Activated naive CD4-positive, alpha-beta T cell treated with anti-CD3 and anti-CD28 coated beads, Interleukin-2, amount 50 U/mL, for 72 hours (primary cell): ENCODE measurements at regions not wholly inside any gene's neighbourhood (a gene's known extent, or its start where the extent isn't known, plus 50 kb on each side); places are given as distances from the start of the nearest gene placed in this dataset.
A peak's percentile ranks its signal among the peaks of the same experiment; 100 is the strongest.
"Not testable (repeated sequence)": the region's sequence is repeated elsewhere in the genome, so short reads cannot be mapped to it uniquely, and the experiment has no call there.

ENCODE experiments used
- ATAC-seq, 2 donors: fragments of 150-1000 bp; cut with Tn5 transposase; 2 replicates each; pipeline ENCODE4 v1.10.0; 2021; ENCODE audit warnings: mild to moderate bottlenecking in 2 of 2, moderate library complexity in 2 of 2
- DNase-seq, 2 donors: peaks; one replicate each; pipeline ENCODE4 v3.0.0; 2021 to 2022; ENCODE audit warnings: low spot score in 2 of 2
- H3K27ac Mint-ChIP-seq, 2 donors: one replicate each; pipeline ENCODE4 v1.8.0; 2022; ENCODE audit warnings: mild to moderate bottlenecking in 2 of 2, mixed read lengths in 2 of 2
- H3K36me3 Mint-ChIP-seq, 2 donors: one replicate each; pipeline ENCODE4 v1.8.0; 2022; ENCODE audit warnings: mixed read lengths in 2 of 2
- H3K9me3 Mint-ChIP-seq, 2 donors: one replicate each; pipeline ENCODE4 v1.8.0; 2022; ENCODE audit warnings: mixed read lengths in 2 of 2

GRCh38 chr2:236919209-236919608 is 166.5 kb upstream of the COPS8 start:
- H3K27ac Mint-ChIP-seq: no peak overlapping the region
- DNase-seq (no peak), ATAC-seq (no peak)
- H3K36me3 Mint-ChIP-seq: no peaks in the 10 kb centered on the region
- no peaks in the 10 kb centered on the region for H3K9me3 Mint-ChIP-seq

DNA sequence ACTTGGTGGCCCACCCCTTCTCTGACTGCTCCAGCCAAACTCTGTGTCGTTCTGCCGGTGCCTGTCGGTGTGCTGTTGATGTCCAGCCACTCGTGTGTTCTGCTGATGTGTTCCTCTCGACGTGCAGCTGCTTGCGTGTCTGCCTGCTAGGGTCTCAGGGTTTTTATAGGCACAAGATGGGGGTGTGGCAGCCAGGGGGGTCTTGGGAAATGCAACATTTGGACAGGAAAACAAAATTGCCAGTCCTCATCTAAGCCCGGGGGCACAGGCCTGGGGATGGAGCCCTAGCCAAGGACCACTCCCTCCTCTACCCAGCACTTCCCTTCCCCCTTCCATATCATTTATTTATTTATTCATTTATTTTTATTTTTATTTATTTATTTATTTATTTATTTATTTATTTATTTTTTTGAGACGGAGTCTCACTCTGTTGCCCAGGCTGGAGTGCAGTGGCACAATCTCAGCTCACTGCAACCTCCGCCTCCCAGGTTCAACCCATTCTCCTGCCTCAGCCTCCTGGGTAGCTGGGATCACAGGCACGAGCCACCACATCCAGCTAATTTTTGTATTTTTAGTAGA is 165.8 kb upstream of the COPS8 start:
- ATAC-seq, H3K36me3 Mint-ChIP-seq, H3K9me3 Mint-ChIP-seq, H3K27ac Mint-ChIP-seq, DNase-seq: not testable (repeated sequence)

DNA sequence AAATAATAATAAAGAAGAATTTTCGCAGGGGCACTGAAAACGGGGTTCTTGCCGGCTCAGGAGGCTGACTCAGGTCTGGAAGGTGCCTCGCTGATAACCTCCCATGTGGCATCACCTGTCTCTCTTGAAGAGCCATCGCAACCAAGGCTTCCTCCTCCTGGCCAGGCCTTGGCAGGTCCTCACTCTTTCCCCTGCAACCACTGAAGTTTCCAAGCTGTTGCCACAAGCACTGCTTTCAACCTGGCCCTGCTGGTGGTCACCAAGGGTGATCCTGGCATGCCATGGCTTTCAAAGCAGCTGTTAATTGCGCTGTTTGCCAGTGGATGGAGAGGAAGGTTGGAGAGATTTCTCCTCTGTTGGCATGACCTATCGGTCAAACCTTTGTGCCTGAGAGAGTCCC is 163.6 kb upstream of the COPS8 start:
- no peak for DNase-seq
- Mint-ChIP-seq H3K36me3 (no peaks in the 10 kb centered on the region), H3K9me3 (no peaks in the 10 kb centered on the region), H3K27ac (no peak overlapping the region)
- no peak for ATAC-seq

DNA sequence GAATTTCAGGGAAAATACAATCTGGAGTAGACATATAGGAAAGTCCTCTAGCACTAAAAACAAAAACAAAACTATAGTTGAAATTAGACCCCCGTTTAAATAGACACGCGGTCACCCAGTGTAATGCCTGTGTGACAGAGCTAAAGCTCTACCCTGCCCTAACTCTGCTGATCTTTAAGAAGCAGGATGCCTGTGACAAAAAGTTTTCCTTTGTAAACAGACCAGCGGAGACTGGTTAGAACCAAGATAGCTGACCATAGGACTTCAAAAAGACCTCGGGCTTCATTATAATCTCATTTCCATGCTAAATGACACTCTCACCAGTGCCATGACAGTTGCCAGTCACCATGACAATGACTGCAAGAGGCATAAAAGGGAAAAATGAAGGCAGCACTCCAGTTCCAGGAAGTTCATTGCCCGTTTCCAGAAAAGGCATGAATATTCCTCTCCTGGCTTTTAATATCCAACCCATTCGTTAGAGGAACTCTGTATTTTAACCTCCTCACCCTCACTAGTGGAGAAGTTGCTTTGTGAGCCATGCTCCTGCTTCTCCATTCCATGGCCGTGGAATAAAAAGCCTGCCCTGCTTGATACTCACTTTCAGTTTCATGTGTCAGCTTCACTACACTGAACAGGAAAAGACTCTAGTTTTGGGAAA is 157.2 kb upstream of the COPS8 start:
- no peaks in the 10 kb centered on the region for H3K9me3 Mint-ChIP-seq
- H3K36me3 Mint-ChIP-seq: no peaks in the 10 kb centered on the region
- no peak for DNase-seq
- H3K27ac Mint-ChIP-seq: no peak overlapping the region
- peak in 1 of 2 donors; percentile 36 for ATAC-seq

- no peaks in the 10 kb centered on the region for H3K36me3 Mint-ChIP-seq
- DNase-seq: no peak
- no peaks in the 10 kb centered on the region for H3K9me3 Mint-ChIP-seq
- peak overlapping the region in 1 of 2 donors; percentile 78 for H3K27ac Mint-ChIP-seq
- no peak for ATAC-seq
These were observed 152.8 kb upstream of the COPS8 start for GRCh38 chr2:236932831-236933361.

- no peak for ATAC-seq
- Mint-ChIP-seq H3K27ac (no peak overlapping the region), H3K36me3 (no peaks in the 10 kb centered on the region), H3K9me3 (no peaks in the 10 kb centered on the region)
- no peak for DNase-seq
These were observed 151.5 kb upstream of the COPS8 start for GRCh38 chr2:236934166-236934565.

- Mint-ChIP-seq H3K36me3 (no peaks in the 10 kb centered on the region), H3K9me3 (no peaks in the 10 kb centered on the region), H3K27ac (no peak overlapping the region)
- no peak for ATAC-seq
- DNase-seq: no peak
These were observed 151.0 kb upstream of the COPS8 start for GRCh38 chr2:236934656-236935055.

- no peak for ATAC-seq
- DNase-seq: no peak
- H3K36me3 Mint-ChIP-seq: no peaks in the 10 kb centered on the region
- no peaks in the 10 kb centered on the region for H3K9me3 Mint-ChIP-seq
- no peak overlapping the region for H3K27ac Mint-ChIP-seq
These were observed 150.6 kb upstream of the COPS8 start for GRCh38 chr2:236935083-236935482.

DNA sequence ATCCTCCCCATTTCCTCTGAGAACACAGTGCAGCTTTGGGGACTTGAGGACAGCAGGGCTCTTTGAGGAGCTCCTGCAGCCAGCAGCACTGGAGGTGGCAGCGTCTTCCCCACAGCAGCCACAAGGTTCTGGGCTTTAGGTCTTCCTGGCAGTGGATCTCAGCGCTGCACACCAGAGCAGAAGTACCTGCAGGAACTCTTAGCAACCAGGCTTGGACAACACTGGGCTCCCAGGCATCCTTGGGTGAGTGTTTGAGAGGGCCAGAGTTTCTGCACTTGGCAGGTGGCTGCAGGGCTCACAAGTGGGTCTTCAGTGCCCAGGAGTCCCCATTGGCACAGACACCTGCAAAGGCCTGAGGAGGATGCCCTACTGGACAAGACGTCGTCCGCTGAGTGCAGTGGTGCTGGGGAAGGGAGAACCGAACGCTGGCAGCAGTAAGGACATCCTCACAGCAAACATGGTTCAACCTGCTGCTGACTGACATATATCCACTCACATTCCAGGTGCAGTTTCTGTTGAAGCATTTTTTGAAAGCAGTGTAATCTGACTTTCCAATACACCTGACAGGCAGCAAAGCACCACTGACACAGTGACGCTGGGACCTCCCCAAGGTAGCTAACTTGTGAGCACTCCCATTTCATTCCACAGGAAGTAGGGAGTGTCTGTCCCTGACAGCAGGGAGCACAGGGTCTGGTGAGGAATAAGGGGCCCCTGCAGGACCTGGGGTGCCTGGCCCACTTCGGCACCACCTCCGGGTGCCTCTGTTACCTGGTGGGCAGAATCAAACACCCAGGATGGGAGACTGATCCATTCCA is 149.9 kb upstream of the COPS8 start:
- no peak for DNase-seq
- no peaks in the 10 kb centered on the region for H3K36me3 Mint-ChIP-seq
- H3K27ac Mint-ChIP-seq: no peak overlapping the region
- ATAC-seq: no peak
- no peaks in the 10 kb centered on the region for H3K9me3 Mint-ChIP-seq

- no peak for DNase-seq
- no peak overlapping the region for H3K27ac Mint-ChIP-seq
- no peaks in the 10 kb centered on the region for H3K36me3 Mint-ChIP-seq
- H3K9me3 Mint-ChIP-seq: no peaks in the 10 kb centered on the region
- ATAC-seq: no peak
These were observed 149.2 kb upstream of the COPS8 start for GRCh38 chr2:236936446-236936940.

GRCh38 chr2:236938126-236938525 is 147.6 kb upstream of the COPS8 start:
- DNase-seq (no peak), ATAC-seq (no peak)
- Mint-ChIP-seq H3K27ac (no peak overlapping the region), H3K9me3 (no peaks in the 10 kb centered on the region), H3K36me3 (no peaks in the 10 kb centered on the region)

- H3K36me3 Mint-ChIP-seq: no peaks in the 10 kb centered on the region
- no peaks in the 10 kb centered on the region for H3K9me3 Mint-ChIP-seq
- no peak overlapping the region for H3K27ac Mint-ChIP-seq
- no peak for ATAC-seq
- DNase-seq: no peak
These were observed 146.4 kb upstream of the COPS8 start for GRCh38 chr2:236939271-236939670.

GRCh38 chr2:236939721-236940231 is 145.9 kb upstream of the COPS8 start:
- Mint-ChIP-seq H3K27ac (peak overlapping the region in 1 of 2 donors; percentile 18), H3K36me3 (no peaks in the 10 kb centered on the region), H3K9me3 (no peaks in the 10 kb centered on the region)
- DNase-seq (no peak), ATAC-seq (no peak)

DNA sequence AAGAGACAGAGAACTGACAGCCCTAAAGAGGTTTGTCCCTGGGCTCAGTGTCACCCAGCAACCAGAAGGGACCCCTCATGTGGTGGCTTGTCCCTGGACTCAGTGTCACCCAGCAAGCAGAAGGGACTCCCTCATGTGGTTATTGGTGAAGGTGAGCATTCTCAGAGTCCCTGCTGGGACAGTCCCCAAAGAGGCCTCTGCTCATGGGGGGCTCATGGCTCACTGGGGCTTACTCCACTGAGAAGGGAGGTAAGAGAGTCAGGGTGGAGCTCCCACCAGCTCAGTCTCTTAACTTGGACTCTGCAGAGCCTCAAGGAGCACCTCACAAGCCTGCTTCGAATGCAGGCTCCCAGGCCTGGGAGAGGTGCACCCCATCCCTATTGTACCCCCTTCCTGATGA is 145.2 kb upstream of the COPS8 start:
- peak in 1 of 2 donors; percentile 27 for ATAC-seq
- DNase-seq: no peak
- no peak overlapping the region for H3K27ac Mint-ChIP-seq
- H3K9me3 Mint-ChIP-seq: no peaks in the 10 kb centered on the region
- H3K36me3 Mint-ChIP-seq: no peaks in the 10 kb centered on the region

- no peak for DNase-seq
- no peak for ATAC-seq
These were observed 144.7 kb upstream of the COPS8 start for GRCh38 chr2:236940916-236941520.

DNA sequence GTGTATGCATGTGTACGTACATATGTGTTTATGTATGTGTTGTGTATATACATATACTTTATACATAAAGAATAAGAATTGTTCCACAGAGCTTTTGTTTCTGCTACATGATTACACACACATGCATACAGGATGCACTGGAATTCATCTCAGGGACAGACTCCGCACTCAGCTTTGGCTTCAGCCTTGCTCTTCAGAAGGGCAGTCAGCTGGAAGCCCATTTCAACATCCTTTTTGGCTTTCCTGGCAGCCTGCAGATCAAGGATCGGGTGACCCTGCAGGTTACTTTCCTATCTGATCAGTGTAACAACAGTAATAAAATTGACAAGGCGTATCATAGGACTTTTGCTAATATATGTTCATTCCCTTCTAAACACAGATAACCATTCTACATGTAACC is 144.1 kb upstream of the COPS8 start:
- ATAC-seq (no peak), DNase-seq (no peak)
- Mint-ChIP-seq H3K27ac (no peak overlapping the region), H3K36me3 (no peaks in the 10 kb centered on the region), H3K9me3 (no peaks in the 10 kb centered on the region)

More at GRCh38 chr2:236940916-236941520, 144.7 kb upstream of the COPS8 start:
- H3K36me3 Mint-ChIP-seq: no peaks in the 10 kb centered on the region
- H3K9me3 Mint-ChIP-seq: no peaks in the 10 kb centered on the region
- H3K27ac Mint-ChIP-seq: no peak overlapping the region

GRCh38 chr2:236942554-236942953 is 143.1 kb upstream of the COPS8 start:
- ATAC-seq (peak in 1 of 2 donors; percentile 84), DNase-seq (no peak)
- no peaks in the 10 kb centered on the region for H3K36me3 Mint-ChIP-seq
- no peaks in the 10 kb centered on the region for H3K9me3 Mint-ChIP-seq
- H3K27ac Mint-ChIP-seq: no peak overlapping the region
